HG03378 (cell line): ENCODE measurements at regions not wholly inside any gene's neighbourhood (a gene's known extent, or its start where the extent isn't known, plus 50 kb on each side); places are given as distances from the start of the nearest gene placed in this dataset.
"Not testable (repeated sequence)": the region's sequence is repeated elsewhere in the genome, so short reads cannot be mapped to it uniquely, and the experiment has no call there.

Experiments
- ATAC-seq: cut with Tn5 transposase; IDR thresholded peaks from one replicate; pipeline ENCODE4 v1.9.1; 2021; ENCODE audit warnings: mild to moderate bottlenecking, moderate library complexity; ENCODE audit not compliant: unreplicated experiment

DNA sequence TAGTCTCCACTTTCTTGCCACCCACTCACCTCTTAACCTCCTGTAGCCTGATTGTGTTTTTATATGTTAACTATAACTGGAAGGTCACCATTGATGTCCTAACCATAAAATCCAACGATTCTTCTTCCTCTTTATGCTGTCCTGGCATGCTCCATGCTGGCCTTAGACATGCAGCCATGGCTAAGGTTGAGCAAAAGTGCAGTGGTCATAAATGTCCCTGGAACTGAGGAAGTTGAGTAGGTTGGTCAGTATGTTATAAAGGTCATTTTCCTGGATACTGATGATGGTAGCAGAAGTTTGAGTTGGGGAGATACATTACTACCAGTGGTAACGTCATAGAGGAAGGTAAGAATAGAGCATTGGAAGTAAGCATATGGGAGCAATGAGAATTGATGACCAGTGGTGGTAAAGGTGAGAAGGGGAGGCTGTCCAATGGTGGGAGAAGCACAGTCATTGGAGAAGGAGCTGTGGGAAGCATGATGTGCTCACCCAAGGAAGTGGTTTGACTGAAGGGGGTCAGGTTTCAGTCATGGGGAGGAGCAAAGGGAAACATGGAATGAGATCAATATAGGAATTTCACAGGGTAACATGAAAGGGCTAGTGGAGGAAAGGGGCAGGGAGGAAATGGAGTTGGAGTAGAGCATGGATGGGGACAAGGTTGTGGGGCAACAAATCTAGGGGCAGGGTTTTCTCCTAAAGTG is 240.8 kb downstream of the DACT1 start:
- ATAC-seq, result no peak

DNA sequence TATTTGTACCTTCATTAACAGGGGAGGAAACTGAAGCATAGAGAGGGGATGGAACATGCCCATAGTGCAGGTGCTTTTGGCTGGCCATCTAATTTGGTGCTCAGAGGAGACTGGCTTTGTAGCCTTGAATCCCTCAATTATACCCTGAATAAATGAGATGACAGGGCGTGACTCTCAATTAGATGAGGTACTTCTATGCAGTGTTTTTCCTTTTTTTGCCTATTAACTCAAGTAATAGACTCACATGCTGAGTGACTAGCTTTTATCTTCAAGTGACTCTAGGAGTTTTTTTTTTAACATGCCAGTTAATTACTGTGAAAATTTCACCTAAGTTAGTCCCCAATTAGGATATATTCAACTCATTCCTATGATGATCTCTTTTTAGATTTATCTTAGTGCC is 243.7 kb downstream of the DACT1 start:
- ATAC-seq, result no peak

GRCh38 chr14:58882577-58883018 is 244.8 kb downstream of the DACT1 start:
- ATAC-seq, result no peak

GRCh38 chr14:58884442-58884841 is 246.7 kb downstream of the DACT1 start:
- ATAC-seq, result no peak

GRCh38 chr14:58887931-58888330 is 250.2 kb downstream of the DACT1 start:
- no peak for ATAC-seq

DNA sequence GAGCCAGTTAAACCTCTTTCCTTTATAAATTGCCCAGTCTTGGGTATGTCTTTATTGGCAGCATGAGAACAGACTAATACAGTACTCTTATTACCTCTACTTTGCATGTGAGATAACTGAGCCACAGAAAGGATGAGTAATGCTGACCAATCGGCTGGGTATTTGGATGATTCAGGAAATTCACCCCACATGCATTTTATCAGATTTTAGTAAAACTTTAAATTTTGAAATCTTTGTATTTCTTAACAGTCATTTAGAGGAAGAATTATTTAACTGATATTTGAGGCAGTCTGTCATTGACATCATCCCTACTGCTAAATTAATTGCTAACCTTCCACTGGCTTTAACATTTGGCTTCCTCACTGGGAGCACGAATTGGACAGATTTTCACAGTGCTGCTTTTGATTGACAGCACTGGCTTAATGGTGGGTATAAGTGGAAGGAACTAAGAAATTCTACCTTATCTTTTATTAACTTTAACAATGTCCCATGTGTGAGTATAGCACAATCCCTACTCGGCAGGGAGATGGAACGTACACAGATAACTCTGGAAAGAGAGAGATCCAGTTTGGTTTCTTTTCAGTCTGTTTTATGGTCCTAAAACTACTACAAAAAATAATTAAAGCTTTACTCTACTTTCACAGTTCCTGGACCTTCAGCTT is 261.0 kb downstream of the DACT1 start:
- ATAC-seq, result no peak

DNA sequence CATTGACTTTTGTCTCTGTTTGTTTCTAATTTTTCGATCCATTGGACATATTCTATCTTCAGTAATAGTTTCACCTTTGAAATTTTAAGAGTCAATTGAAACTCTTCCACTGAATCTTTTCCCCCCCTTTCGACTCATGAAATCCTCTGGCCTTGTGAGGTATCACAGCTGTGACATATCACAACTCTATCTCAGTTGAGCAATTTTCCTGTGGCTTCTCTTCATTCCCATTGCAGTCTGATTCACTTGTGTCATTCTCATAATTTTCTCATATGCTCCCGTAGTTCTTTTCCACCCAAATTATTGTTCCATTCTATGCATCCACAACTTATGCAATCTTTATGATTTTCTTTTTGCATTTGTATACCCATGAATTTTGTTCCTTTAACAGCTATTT is 261.6 kb downstream of the DACT1 start:
- ATAC-seq, result no peak

- ATAC-seq, result no peak
These were observed 264.1 kb downstream of the DACT1 start for GRCh38 chr14:58901826-58902225.

DNA sequence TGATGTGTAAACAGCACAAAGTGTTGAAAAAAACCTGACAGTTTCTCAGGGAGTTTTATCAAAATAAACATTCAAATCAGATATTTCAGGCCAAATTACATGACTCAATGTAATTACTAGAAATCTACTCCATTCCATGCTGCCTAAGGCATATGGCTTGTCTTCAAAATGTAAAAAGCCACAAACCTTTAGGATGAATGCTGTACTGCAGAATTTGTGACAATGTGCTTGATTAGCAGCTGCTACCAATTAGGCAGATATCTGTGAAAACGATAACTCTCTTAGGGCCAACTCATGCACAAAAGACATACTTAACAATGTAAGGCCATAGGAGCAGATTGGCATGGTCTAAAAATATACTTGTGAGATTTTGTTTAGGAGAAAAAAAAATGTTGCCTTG is 267.0 kb downstream of the DACT1 start:
- no peak for ATAC-seq

- ATAC-seq, result no peak
These were observed 270.0 kb downstream of the DACT1 start for GRCh38 chr14:58907803-58908202.

DNA sequence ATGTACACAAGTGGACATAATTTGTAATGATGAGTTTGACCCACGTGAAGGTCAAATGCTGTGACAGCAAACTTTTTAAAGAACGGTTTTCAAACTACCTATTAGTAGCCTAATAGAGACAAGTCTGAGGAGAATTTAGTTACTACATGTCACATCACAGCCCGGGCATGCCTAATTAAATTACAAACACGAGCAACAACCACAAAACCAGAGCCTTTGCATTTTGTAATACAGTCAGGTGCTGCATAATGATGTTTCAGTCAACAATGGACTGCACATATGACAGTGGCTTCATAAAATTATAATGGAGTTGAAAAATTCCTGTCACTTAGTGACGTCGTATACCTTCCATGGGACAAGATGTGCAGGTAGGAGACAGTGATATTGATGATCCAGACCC is 274.5 kb downstream of the DACT1 start:
- no peak for ATAC-seq

DNA sequence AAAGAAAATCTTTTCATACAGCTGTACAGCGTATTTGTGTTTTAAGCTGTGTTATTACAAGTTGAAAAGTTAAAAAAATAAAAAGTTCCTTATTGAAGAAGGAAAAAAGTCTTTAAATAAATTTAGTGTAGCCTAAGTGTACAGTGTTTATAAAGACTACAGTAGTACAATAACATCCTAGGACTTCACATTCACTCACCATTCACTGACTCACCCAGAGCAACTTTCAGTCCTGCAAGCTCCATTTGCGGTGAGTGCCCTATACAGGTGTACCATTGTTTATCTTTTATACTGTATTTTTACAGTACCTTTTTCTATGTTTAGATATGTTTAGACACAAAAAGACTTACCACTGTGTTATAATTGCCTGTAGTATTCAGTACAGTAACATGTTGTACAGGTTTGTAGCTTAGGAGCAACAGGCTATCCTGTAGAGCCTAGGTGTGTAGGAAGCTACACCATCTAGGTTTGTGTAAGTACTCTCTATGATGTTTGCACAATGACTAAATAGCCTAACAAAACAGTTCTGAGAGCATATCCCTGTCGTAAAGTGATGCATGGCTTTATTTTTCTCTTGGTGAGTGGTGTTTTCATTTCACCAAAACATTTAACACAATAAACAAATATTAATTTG is 275.2 kb downstream of the DACT1 start:
- ATAC-seq, result no peak

DNA sequence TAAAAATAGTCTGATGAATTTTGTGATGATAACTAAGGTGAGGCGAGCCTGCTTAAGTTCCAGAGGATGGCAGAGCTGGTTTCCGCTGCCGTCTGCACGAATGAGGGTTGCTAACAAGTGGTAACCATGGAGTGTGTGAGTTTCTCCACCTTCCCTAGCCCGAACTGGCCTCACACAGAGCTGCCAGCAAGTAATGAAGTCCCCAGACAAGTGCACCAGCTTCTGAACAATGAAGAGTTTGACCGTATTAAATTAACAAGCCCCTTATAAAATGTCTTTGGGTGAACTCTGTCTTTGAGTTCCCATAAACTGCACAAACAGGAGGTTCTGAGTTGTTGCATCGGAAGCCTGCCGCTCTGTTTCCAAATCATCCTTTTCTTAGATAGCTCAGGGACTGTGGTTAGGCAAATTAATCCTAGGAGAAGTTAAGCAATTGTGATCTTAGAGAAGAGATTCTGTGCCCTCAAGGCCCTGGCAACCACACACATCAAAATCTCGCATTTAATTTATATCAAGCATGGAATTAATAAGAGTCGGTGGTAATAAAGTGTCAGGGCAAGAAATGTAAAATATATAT is 274.1 kb upstream of the DAAM1 start:
- no peak for ATAC-seq

GRCh38 chr14:58915646-58916045 is 272.8 kb upstream of the DAAM1 start:
- no peak for ATAC-seq

DNA sequence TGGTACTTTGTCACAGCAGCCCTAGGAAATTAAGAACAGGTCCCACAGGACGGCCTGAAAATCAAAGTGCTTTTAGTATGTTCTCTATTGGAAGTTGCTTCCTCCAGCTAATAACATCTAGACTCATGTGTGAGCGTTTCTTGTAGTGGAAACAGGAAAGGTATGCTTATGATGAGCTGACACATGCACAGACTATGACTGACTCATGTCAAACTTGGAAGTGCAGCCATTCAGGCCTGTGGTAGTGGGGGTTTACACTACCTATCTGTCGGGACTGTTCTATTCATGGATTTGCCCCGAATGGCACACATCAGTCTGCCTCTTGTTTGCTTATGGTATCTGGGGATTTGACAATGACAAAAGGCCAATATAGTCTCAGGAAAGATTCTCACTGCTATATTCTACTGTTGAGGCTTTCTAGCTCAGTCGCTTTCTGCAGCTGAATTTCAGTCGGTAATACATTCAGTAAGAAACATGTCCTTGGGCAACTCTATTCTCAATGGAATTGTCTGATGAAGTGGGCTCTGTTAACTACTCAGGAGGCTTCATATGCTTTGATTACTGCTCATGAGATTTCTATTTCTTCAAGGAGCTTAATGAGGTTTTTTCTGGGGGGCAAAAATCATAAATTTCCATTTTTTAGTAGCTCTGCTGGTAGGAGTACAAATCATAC is 270.3 kb upstream of the DAAM1 start:
- ATAC-seq, result no peak

GRCh38 chr14:58919217-58919616 is 269.2 kb upstream of the DAAM1 start:
- ATAC-seq, result no peak

GRCh38 chr14:58920230-58920629 is 268.2 kb upstream of the DAAM1 start:
- ATAC-seq, result no peak

DNA sequence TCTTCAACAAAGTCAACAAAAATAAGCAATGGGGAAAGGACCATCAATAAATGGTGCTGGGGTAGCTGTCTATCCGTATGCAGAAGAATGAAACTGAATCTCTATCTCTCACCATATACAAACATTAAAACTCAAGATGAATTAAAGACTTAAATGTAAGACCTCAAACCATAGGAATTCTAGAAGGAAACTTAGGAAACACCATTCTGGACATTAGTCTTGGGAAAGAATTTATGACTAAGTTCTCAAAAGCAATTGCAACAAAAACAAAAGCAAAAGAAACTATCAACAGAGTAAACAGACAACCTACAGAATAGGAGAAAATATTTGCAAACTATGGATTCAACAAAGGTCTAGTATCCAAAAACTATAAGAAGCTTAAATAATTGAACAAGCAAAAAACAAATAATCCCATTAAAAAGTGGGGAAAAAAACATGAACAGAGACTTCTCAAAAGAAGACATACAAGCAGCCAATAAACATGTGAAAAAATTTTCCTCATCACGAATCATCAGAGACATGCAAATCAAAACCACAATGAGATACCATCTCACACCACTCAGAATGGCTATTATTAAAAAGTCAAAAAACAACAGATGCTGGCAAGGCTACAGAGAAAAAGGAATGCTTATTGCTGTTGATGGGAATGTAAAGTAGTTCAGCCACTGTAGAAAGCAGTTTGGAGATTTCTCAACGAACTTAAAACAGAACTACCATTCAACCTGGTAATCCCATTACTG is 266.1 kb upstream of the DAAM1 start:
- ATAC-seq, result not testable (repeated sequence)

GRCh38 chr14:58923751-58924405 is 264.6 kb upstream of the DAAM1 start:
- ATAC-seq, result no peak

GRCh38 chr14:58941629-58942028 is 246.8 kb upstream of the DAAM1 start:
- no peak for ATAC-seq
